ENCODE measurements at regions not wholly inside any gene's neighbourhood (a gene's known extent, or its start where the extent isn't known, plus 50 kb on each side); places are given as distances from the start of the nearest gene placed in this dataset.
"Not testable (repeated sequence)": the region's sequence is repeated elsewhere in the genome, so short reads cannot be mapped to it uniquely, and the experiment has no call there.

GRCh38 chr18:1438458-1438910, 533.8 kb downstream of the ADCYAP1 start:
- no peaks in the 10 kb centered on the region for H3K36me3 ChIP-seq (ENCODE audit: control insufficient read depth in 2 of 2, insufficient read depth in 2 of 2, low read length in 1 of 2)
- WGBS, result 93% methylated on average over 8 of the region's 8 CpGs
- DNase-seq (ENCODE audit: low read depth in 6 of 9, low spot score in 9 of 9), result no peak
- no peak overlapping the region for H3K27ac ChIP-seq (ENCODE audit: low read depth in 1 of 2, low read length in 1 of 2)
- no peak overlapping the region for H3K4me3 ChIP-seq (ENCODE audit: low read length in 2 of 2)
- H3K27me3 ChIP-seq (ENCODE audit: control insufficient read depth in 2 of 2, insufficient read depth in 1 of 2, low read length in 1 of 2), result no peaks in the 10 kb centered on the region
- H3K4me1 ChIP-seq (ENCODE audit: control insufficient read depth in 2 of 2, insufficient read depth in 2 of 2, low read length in 2 of 2), result no peaks in the 10 kb centered on the region
- H3K9me3 ChIP-seq (ENCODE audit: control insufficient read depth in 2 of 2, insufficient read depth in 1 of 2, low read length in 1 of 2), result no peaks in the 10 kb centered on the region

- H3K4me3 ChIP-seq (ENCODE audit: low read length in 2 of 2), result no peak overlapping the region
- no peak for DNase-seq (ENCODE audit: low read depth in 6 of 9, low spot score in 9 of 9)
- H3K36me3 ChIP-seq (ENCODE audit: control insufficient read depth in 2 of 2, insufficient read depth in 2 of 2, low read length in 1 of 2), result no peaks in the 10 kb centered on the region
- no peaks in the 10 kb centered on the region for H3K9me3 ChIP-seq (ENCODE audit: control insufficient read depth in 2 of 2, insufficient read depth in 1 of 2, low read length in 1 of 2)
- H3K27me3 ChIP-seq (ENCODE audit: control insufficient read depth in 2 of 2, insufficient read depth in 1 of 2, low read length in 1 of 2), result no peaks in the 10 kb centered on the region
- 88% methylated on average over 3 of the region's 3 CpGs for WGBS
- no peaks in the 10 kb centered on the region for H3K4me1 ChIP-seq (ENCODE audit: control insufficient read depth in 2 of 2, insufficient read depth in 2 of 2, low read length in 2 of 2)
- H3K27ac ChIP-seq (ENCODE audit: low read depth in 1 of 2, low read length in 1 of 2), result no peak overlapping the region
Measured at GRCh38 chr18:1438967-1439366, 534.3 kb downstream of the ADCYAP1 start.

GRCh38 chr18:1444062-1444461, 539.4 kb downstream of the ADCYAP1 start:
- not testable (repeated sequence) for H3K27ac ChIP-seq (ENCODE audit: low read depth in 1 of 2, low read length in 1 of 2); H3K4me1 ChIP-seq (ENCODE audit: control insufficient read depth in 2 of 2, insufficient read depth in 2 of 2, low read length in 2 of 2); DNase-seq (ENCODE audit: low read depth in 6 of 9, low spot score in 9 of 9); H3K9me3 ChIP-seq (ENCODE audit: control insufficient read depth in 2 of 2, insufficient read depth in 1 of 2, low read length in 1 of 2); H3K4me3 ChIP-seq (ENCODE audit: low read length in 2 of 2); H3K27me3 ChIP-seq (ENCODE audit: control insufficient read depth in 2 of 2, insufficient read depth in 1 of 2, low read length in 1 of 2); H3K36me3 ChIP-seq (ENCODE audit: control insufficient read depth in 2 of 2, insufficient read depth in 2 of 2, low read length in 1 of 2)
- WGBS, result 67% methylated on average over 2 of the region's 2 CpGs

- Histone ChIP-seq H3K27me3 (ENCODE audit: control insufficient read depth in 2 of 2, insufficient read depth in 1 of 2, low read length in 1 of 2) (no peaks in the 10 kb centered on the region), H3K9me3 (ENCODE audit: control insufficient read depth in 2 of 2, insufficient read depth in 1 of 2, low read length in 1 of 2) (peaks cover 0 to 2% of the 10 kb centered on the region in 2 donors), H3K27ac (ENCODE audit: low read depth in 1 of 2, low read length in 1 of 2) (no peak overlapping the region), H3K36me3 (ENCODE audit: control insufficient read depth in 2 of 2, insufficient read depth in 2 of 2, low read length in 1 of 2) (no peaks in the 10 kb centered on the region), H3K4me3 (ENCODE audit: low read length in 2 of 2) (no peak overlapping the region), H3K4me1 (ENCODE audit: control insufficient read depth in 2 of 2, insufficient read depth in 2 of 2, low read length in 2 of 2) (no peaks in the 10 kb centered on the region)
- WGBS, result 86% methylated on average over 1 of the region's 1 CpG
- no peak for DNase-seq (ENCODE audit: low read depth in 6 of 9, low spot score in 9 of 9)
Measured at GRCh38 chr18:1446765-1447164, 542.1 kb downstream of the ADCYAP1 start.

GRCh38 chr18:1452821-1453220, 548.1 kb downstream of the ADCYAP1 start:
- peaks cover 0 to 7% of the 10 kb centered on the region in 2 donors for H3K9me3 ChIP-seq (ENCODE audit: control insufficient read depth in 2 of 2, insufficient read depth in 1 of 2, low read length in 1 of 2)
- 59% methylated on average over 1 of the region's 1 CpG for WGBS
- H3K36me3 ChIP-seq (ENCODE audit: control insufficient read depth in 2 of 2, insufficient read depth in 2 of 2, low read length in 1 of 2), result no peaks in the 10 kb centered on the region
- no peaks in the 10 kb centered on the region for H3K4me1 ChIP-seq (ENCODE audit: control insufficient read depth in 2 of 2, insufficient read depth in 2 of 2, low read length in 2 of 2)
- no peaks in the 10 kb centered on the region for H3K27me3 ChIP-seq (ENCODE audit: control insufficient read depth in 2 of 2, insufficient read depth in 1 of 2, low read length in 1 of 2)
- H3K27ac ChIP-seq (ENCODE audit: low read depth in 1 of 2, low read length in 1 of 2), result no peak overlapping the region
- no peak overlapping the region for H3K4me3 ChIP-seq (ENCODE audit: low read length in 2 of 2)
- no peak for DNase-seq (ENCODE audit: low read depth in 6 of 9, low spot score in 9 of 9)

GRCh38 chr18:1455605-1456004, 550.9 kb downstream of the ADCYAP1 start:
- Histone ChIP-seq H3K4me1 (ENCODE audit: control insufficient read depth in 2 of 2, insufficient read depth in 2 of 2, low read length in 2 of 2) (no peaks in the 10 kb centered on the region), H3K4me3 (ENCODE audit: low read length in 2 of 2) (no peak overlapping the region), H3K27me3 (ENCODE audit: control insufficient read depth in 2 of 2, insufficient read depth in 1 of 2, low read length in 1 of 2) (no peaks in the 10 kb centered on the region), H3K27ac (ENCODE audit: low read depth in 1 of 2, low read length in 1 of 2) (no peak overlapping the region), H3K36me3 (ENCODE audit: control insufficient read depth in 2 of 2, insufficient read depth in 2 of 2, low read length in 1 of 2) (no peaks in the 10 kb centered on the region), H3K9me3 (ENCODE audit: control insufficient read depth in 2 of 2, insufficient read depth in 1 of 2, low read length in 1 of 2) (peaks cover 0 to 7% of the 10 kb centered on the region in 2 donors)
- DNase-seq (ENCODE audit: low read depth in 6 of 9, low spot score in 9 of 9), result no peak

GRCh38 chr18:1458547-1458946, 553.9 kb downstream of the ADCYAP1 start:
- Histone ChIP-seq H3K4me1 (ENCODE audit: control insufficient read depth in 2 of 2, insufficient read depth in 2 of 2, low read length in 2 of 2) (no peaks in the 10 kb centered on the region), H3K27ac (ENCODE audit: low read depth in 1 of 2, low read length in 1 of 2) (no peak overlapping the region), H3K9me3 (ENCODE audit: control insufficient read depth in 2 of 2, insufficient read depth in 1 of 2, low read length in 1 of 2) (no peaks in the 10 kb centered on the region), H3K4me3 (ENCODE audit: low read length in 2 of 2) (no peak overlapping the region), H3K27me3 (ENCODE audit: control insufficient read depth in 2 of 2, insufficient read depth in 1 of 2, low read length in 1 of 2) (no peaks in the 10 kb centered on the region), H3K36me3 (ENCODE audit: control insufficient read depth in 2 of 2, insufficient read depth in 2 of 2, low read length in 1 of 2) (no peaks in the 10 kb centered on the region)
- DNase-seq (ENCODE audit: low read depth in 6 of 9, low spot score in 9 of 9), result no peak
- 82% methylated on average over 4 of the region's 4 CpGs for WGBS

GRCh38 chr18:1463981-1464380, 559.3 kb downstream of the ADCYAP1 start:
- H3K27me3 ChIP-seq (ENCODE audit: control insufficient read depth in 2 of 2, insufficient read depth in 1 of 2, low read length in 1 of 2), result no peaks in the 10 kb centered on the region
- no peaks in the 10 kb centered on the region for H3K4me1 ChIP-seq (ENCODE audit: control insufficient read depth in 2 of 2, insufficient read depth in 2 of 2, low read length in 2 of 2)
- no peak overlapping the region for H3K4me3 ChIP-seq (ENCODE audit: low read length in 2 of 2)
- no peaks in the 10 kb centered on the region for H3K36me3 ChIP-seq (ENCODE audit: control insufficient read depth in 2 of 2, insufficient read depth in 2 of 2, low read length in 1 of 2)
- no peak for DNase-seq (ENCODE audit: low read depth in 6 of 9, low spot score in 9 of 9)
- H3K9me3 ChIP-seq (ENCODE audit: control insufficient read depth in 2 of 2, insufficient read depth in 1 of 2, low read length in 1 of 2), result no peaks in the 10 kb centered on the region
- H3K27ac ChIP-seq (ENCODE audit: low read depth in 1 of 2, low read length in 1 of 2), result no peak overlapping the region
- WGBS, result 81% methylated on average over 4 of the region's 4 CpGs

- H3K36me3 ChIP-seq (ENCODE audit: control insufficient read depth in 2 of 2, insufficient read depth in 2 of 2, low read length in 1 of 2), result no peaks in the 10 kb centered on the region
- 23% methylated on average over 4 of the region's 4 CpGs for WGBS
- no peaks in the 10 kb centered on the region for H3K27me3 ChIP-seq (ENCODE audit: control insufficient read depth in 2 of 2, insufficient read depth in 1 of 2, low read length in 1 of 2)
- H3K27ac ChIP-seq (ENCODE audit: low read depth in 1 of 2, low read length in 1 of 2), result no peak overlapping the region
- no peak overlapping the region for H3K4me3 ChIP-seq (ENCODE audit: low read length in 2 of 2)
- no peaks in the 10 kb centered on the region for H3K9me3 ChIP-seq (ENCODE audit: control insufficient read depth in 2 of 2, insufficient read depth in 1 of 2, low read length in 1 of 2)
- DNase-seq (ENCODE audit: low read depth in 6 of 9, low spot score in 9 of 9), result peak in 1 of 9 donors; percentile 2
- no peaks in the 10 kb centered on the region for H3K4me1 ChIP-seq (ENCODE audit: control insufficient read depth in 2 of 2, insufficient read depth in 2 of 2, low read length in 2 of 2)
Measured at GRCh38 chr18:1464444-1465217, 560.0 kb downstream of the ADCYAP1 start.
